A549 (cell line): ENCODE measurements at regions not wholly inside any gene's neighbourhood (a gene's known extent, or its start where the extent isn't known, plus 50 kb on each side); places are given as distances from the start of the nearest gene placed in this dataset.

Experiments used
- EHMT2 ChIP-seq: fragments of 200-600 bp; sonication (generic); IDR thresholded peaks from 2 replicates; pipeline ENCODE4 v1.6.1; 2016; ENCODE audit warnings: antibody characterized with exemption, low read depth, mild to moderate bottlenecking, moderate library complexity
- EP300 ChIP-seq, 2 experiments: fragments of >200 bp; sonication (Bioruptor Twin); formaldehyde crosslinking; IDR thresholded peaks; 2 replicates in 1 of 2; 3 replicates in 1 of 2; pipeline ENCODE4 v1.6.1; 2016 to 2017
- JUNB ChIP-seq: fragments of >200 bp; sonication (Bioruptor Twin); formaldehyde crosslinking; IDR thresholded peaks from 2 replicates; pipeline ENCODE4 v1.6.1; 2016
- MAFK ChIP-seq: fragments of 450-650 bp; IDR thresholded peaks from 2 replicates; pipeline ENCODE4 v1.6.1; 2014; ENCODE audit not compliant: partially characterized antibody
- NPAS2 ChIP-seq: fragments of 250-450 bp; sonication (Bioruptor Pico); IDR thresholded peaks from 2 replicates; pipeline ENCODE4 v1.8.0; 2022; ENCODE audit warnings: mild to moderate bottlenecking, moderate library complexity, borderline replicate concordance
- PHF8 ChIP-seq: fragments of 200-600 bp; sonication (generic); IDR thresholded peaks from 2 replicates; pipeline ENCODE4 v1.6.1; 2016; ENCODE audit warnings: low read depth, mild to moderate bottlenecking, antibody characterized with exemption, moderate library complexity, borderline replicate concordance
- POLR2A ChIP-seq: IDR thresholded peaks from 2 replicates; pipeline ENCODE4 v1.6.1; 2012; ENCODE audit warnings: mild to moderate bottlenecking, low read length
- RAD21 ChIP-seq, 2 experiments: fragments of >200 bp in 1 of 2; sonication (Bioruptor Twin) in 1 of 2; formaldehyde crosslinking in 1 of 2; IDR thresholded peaks in 1 of 2; conservative IDR thresholded peaks in 1 of 2; 2 replicates in 1 of 2; 3 replicates in 1 of 2; pipeline ENCODE4 v1.6.1; 2012 to 2018; ENCODE audit warnings: inconsistent platforms in 1 of 2
- RFX5 ChIP-seq: fragments of 450-650 bp; IDR thresholded peaks from 2 replicates; pipeline ENCODE4 v1.7.1; 2014; ENCODE audit warnings: antibody characterized with exemption, mild to moderate bottlenecking, moderate library complexity
- TF ChIP-seq, protein P1 (sequence below): fragments of 200-600 bp; sonication (generic); IDR thresholded peaks from 2 replicates; pipeline ENCODE4 v1.6.1; 2016; ENCODE audit warnings: antibody characterized with exemption, mild to moderate bottlenecking, moderate library complexity
- TF ChIP-seq, protein P2 (sequence below): fragments of >200 bp; sonication (Bioruptor Twin); formaldehyde crosslinking; IDR thresholded peaks from 3 replicates; pipeline ENCODE4 v1.5.1; 2016
- TF ChIP-seq, protein P3 (sequence below): IDR thresholded peaks from 2 replicates; pipeline ENCODE4 v1.6.1; 2012; ENCODE audit warnings: low read depth, borderline replicate concordance
- TF ChIP-seq, protein P4 (sequence below): IDR thresholded peaks from 2 replicates; pipeline ENCODE4 v1.6.1; 2012

DNA sequence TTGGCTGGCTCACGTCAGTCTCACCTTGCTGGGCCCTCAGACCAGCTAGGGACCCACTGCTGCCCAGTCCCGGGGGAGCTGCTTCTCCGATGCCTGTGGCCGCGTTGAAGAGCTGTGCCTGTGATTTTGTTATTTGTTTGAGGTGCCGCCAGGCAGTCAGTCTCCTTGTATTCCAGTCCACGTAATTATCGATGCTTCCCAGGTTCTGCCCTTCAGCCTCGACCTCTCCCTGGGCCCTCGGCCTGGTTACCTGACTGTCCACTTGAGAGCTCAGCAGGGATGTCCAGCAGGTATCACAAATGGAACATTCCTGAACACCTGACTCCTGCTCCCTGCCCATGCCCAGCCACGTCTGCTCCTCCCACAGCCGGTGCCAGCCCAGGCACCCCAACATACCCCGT, 195.9 kb upstream of the HS6ST1 start:
- TF ChIP-seq PHF8: no peak
- TF ChIP-seq POLR2A: no peak
- no peak for TF ChIP-seq EP300 (IDR thresholded peaks at IDR 0.05)
- TF ChIP-seq, protein P1, sequence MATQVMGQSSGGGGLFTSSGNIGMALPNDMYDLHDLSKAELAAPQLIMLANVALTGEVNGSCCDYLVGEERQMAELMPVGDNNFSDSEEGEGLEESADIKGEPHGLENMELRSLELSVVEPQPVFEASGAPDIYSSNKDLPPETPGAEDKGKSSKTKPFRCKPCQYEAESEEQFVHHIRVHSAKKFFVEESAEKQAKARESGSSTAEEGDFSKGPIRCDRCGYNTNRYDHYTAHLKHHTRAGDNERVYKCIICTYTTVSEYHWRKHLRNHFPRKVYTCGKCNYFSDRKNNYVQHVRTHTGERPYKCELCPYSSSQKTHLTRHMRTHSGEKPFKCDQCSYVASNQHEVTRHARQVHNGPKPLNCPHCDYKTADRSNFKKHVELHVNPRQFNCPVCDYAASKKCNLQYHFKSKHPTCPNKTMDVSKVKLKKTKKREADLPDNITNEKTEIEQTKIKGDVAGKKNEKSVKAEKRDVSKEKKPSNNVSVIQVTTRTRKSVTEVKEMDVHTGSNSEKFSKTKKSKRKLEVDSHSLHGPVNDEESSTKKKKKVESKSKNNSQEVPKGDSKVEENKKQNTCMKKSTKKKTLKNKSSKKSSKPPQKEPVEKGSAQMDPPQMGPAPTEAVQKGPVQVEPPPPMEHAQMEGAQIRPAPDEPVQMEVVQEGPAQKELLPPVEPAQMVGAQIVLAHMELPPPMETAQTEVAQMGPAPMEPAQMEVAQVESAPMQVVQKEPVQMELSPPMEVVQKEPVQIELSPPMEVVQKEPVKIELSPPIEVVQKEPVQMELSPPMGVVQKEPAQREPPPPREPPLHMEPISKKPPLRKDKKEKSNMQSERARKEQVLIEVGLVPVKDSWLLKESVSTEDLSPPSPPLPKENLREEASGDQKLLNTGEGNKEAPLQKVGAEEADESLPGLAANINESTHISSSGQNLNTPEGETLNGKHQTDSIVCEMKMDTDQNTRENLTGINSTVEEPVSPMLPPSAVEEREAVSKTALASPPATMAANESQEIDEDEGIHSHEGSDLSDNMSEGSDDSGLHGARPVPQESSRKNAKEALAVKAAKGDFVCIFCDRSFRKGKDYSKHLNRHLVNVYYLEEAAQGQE: no peak
- no peak for TF ChIP-seq RAD21 (conservative IDR thresholded peaks at IDR 0.05 in 1 of 2, IDR thresholded peaks at IDR 0.05 in 1 of 2)
- no peak for TF ChIP-seq MAFK
- no peak for TF ChIP-seq JUNB
- TF ChIP-seq NPAS2 (CRISPR knock-in tag): no peak
- TF ChIP-seq, protein P2, sequence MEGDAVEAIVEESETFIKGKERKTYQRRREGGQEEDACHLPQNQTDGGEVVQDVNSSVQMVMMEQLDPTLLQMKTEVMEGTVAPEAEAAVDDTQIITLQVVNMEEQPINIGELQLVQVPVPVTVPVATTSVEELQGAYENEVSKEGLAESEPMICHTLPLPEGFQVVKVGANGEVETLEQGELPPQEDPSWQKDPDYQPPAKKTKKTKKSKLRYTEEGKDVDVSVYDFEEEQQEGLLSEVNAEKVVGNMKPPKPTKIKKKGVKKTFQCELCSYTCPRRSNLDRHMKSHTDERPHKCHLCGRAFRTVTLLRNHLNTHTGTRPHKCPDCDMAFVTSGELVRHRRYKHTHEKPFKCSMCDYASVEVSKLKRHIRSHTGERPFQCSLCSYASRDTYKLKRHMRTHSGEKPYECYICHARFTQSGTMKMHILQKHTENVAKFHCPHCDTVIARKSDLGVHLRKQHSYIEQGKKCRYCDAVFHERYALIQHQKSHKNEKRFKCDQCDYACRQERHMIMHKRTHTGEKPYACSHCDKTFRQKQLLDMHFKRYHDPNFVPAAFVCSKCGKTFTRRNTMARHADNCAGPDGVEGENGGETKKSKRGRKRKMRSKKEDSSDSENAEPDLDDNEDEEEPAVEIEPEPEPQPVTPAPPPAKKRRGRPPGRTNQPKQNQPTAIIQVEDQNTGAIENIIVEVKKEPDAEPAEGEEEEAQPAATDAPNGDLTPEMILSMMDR: no peak
- TF ChIP-seq, protein P3, sequence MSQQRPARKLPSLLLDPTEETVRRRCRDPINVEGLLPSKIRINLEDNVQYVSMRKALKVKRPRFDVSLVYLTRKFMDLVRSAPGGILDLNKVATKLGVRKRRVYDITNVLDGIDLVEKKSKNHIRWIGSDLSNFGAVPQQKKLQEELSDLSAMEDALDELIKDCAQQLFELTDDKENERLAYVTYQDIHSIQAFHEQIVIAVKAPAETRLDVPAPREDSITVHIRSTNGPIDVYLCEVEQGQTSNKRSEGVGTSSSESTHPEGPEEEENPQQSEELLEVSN: no peak
- TF ChIP-seq RFX5: no peak
- TF ChIP-seq, protein P4, sequence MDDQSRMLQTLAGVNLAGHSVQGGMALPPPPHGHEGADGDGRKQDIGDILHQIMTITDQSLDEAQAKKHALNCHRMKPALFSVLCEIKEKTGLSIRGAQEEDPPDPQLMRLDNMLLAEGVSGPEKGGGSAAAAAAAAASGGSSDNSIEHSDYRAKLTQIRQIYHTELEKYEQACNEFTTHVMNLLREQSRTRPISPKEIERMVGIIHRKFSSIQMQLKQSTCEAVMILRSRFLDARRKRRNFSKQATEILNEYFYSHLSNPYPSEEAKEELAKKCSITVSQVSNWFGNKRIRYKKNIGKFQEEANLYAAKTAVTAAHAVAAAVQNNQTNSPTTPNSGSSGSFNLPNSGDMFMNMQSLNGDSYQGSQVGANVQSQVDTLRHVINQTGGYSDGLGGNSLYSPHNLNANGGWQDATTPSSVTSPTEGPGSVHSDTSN: no peak
- TF ChIP-seq EHMT2: no peak
